DMS79 (cell line): ENCODE measurements at regions not wholly inside any gene's neighbourhood (a gene's known extent, or its start where the extent isn't known, plus 50 kb on each side); places are given as distances from the start of the nearest gene placed in this dataset.
A peak's percentile ranks its signal among the peaks of the same experiment; 100 is the strongest.

Experiments
- DNase-seq: peaks from one replicate; lab custom pipeline; 2025; lab: John Stamatoyannopoulos, UW

DNA sequence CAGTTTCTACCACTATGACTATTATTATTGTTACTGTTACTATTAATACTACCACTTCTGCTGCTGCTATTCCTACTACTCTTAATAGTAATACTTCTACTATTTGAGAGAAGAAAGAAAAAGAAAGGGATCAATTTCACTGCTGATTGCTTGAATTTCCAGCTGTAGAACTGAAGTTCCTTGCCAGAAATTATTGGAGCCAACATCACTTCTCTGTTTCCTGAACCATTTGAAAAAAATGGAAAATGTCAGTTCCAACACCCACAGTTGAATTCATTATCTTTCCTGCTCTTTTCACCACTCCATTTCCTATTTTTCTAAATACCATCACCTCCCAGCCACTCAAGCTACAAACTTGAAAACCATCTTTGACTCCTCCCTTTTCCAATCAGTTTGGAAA lies 54.1 kb upstream of the PIK3C2G start:
- no peak for DNase-seq

DNA sequence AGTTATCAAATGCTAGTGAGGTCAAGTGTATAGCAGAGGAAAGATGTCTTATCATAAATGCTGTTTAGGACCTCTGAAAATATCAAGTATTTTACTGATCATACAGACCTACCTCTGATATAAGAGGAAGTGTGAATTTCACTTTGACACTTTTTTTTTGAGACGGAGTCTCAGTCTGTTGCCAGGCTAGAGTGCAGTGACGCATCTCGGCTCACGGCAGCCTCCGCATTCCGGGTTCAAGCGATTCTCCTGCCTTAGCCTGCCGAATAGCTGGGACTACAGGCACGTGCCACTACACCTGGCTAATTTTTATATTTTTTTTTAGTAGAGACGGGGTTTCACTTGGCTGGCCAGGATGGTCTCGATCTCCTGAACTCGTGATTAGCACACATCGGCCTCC lies 55.1 kb upstream of the PIK3C2G start:
- no peak for DNase-seq

DNA sequence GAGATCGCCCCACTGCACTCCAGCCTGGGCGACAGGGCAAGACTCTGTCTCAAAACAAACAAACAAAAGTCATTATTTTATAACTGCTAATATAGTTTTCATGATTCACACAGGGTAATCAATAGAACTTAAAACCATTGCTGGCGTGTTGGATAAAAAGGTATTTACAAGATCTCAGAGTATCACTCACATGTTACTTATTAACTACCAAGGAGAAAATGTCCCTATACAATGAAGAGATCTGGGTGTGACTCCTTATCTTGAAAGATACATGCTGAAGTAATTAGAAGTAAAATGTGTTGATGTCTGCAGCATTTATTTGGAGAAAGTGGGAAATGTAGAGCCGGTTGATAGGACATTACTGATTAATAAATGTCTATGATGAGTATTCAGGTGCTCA lies 57.3 kb upstream of the PIK3C2G start:
- DNase-seq, result no peak

DNA sequence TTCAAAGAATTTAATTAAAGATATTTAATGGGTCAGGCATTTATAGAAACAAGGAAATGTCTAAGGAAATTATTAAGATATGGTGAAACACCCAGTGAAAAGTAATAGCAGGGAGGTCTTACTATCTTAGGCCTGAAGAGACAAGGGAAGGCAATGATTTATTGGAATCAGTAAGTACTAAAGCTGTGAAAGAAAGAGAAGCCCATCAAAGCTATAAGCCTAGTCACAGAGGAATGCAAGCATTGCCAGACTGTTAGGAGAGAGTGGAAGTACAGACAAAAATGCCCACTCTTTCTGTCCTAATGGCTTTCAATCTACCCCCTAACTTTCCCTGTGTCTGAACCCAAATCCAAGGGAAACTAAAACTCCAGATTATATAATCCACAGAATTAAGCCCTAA lies 69.2 kb upstream of the PIK3C2G start:
- no peak for DNase-seq

DNA sequence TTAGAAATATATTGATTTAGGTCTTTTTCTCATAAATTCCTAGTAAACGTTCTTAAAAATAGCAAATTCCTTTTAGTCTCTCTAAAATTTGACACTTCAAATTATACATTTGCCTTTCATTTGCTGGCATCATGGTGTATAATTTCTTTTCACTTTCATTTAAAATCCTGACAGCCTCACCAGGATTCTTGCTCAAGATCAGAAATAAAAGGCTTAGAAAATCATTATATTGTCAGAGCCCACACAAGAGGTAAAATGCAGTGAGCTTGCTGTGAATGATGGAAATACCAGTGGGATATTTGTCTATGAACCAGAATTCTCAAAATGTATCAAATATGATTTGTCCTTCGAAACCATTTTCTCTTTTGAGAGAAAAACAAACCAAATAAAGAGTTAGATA lies 78.2 kb upstream of the PIK3C2G start:
- DNase-seq, result no peak

DNA sequence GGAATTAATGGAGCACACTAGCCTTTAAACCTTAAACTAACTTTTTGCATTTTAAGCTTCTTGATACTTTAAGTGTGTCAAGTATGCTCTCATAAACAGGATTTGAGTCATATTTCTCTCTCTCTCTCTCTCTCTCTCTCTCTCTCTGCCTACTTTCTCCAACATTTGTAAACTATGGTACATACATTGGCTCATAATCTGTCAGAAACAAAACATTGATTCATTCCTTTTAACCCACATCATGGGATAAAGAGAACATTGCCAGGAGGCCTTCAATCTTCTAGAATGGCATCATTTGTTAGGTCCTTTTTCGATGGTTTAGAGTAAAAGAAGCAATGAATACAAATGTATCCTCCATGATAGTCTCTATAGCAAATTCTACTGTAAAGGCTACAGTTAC lies 81.6 kb upstream of the RERGL start:
- no peak for DNase-seq

DNA sequence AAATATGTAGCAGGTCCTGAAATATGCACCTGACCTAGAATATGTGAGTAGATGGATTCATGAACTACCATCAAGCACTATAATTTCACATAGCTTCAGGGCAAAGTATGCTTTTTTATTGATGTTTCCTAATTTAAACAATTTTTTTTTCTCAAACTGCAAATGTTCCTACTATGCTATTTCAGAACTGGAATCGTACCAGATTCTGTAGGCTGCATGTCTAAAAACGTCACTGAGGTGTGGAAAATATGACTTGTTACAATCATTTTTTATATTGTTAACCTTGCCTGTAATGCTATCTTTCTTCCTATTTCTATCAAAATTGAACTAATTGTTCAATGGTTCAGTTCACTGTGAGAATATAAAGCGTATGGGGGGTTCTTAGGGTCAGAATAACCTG lies 78.0 kb upstream of the RERGL start:
- DNase-seq, result no peak

DNA sequence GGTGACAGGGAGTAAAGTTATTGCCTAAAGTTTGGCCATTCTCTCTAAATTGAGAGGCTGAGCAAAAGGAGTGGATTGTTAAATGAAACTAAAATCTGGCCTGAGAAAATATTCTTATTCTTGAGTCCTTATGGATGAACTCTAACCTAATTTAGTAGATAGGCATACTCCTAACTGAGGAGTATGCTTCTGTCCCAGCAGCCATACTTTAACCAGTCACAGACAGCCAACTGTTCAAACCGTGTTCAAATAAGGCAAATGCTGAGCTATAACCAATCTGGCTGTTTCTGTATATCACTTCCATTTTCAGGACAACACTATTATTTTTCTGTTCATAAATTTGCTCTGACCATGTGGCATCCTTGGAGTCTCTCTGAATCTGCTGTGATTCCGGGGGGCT lies 75.9 kb upstream of the RERGL start:
- DNase-seq, result no peak

DNA sequence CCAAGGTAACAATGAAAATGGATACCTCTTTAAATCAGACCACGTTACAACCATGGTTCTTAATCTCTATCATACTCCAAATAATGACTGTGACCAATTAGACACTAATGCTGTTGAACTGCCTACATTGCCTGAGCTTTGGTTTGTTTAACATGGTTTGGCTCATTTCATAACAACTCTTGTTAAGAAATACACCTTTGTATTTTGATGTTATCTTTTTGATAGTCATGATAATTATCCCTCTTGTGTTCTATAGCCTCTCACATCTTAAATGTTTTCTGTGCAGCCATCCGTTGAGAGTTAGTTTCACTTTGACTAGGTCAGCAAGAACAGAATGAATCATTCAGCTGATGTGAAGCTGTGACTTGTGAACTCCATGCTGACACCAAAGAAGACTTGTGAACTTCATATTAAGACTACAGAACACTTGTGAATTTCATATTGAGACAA lies 75.5 kb upstream of the RERGL start:
- DNase-seq, result peak; percentile 95

DNA sequence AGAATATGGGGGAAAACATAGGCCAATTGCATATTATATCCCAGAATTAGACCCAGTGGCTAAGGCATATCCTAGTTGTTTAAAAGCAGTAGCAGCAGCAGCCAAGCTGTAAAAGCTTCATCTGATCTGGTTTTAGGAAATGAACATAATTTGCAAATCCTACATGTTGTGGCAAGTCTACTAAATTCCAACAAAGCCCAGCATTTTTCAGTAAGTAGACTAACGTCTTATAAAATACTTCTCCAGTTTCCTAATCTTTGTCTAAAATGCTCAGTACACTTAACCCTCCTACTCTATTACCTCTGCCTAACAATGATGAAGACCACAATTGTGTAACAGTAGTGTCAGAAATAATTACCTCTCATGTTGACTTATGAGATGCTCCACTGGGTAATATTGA lies 70.9 kb upstream of the RERGL start:
- DNase-seq, result no peak

DNA sequence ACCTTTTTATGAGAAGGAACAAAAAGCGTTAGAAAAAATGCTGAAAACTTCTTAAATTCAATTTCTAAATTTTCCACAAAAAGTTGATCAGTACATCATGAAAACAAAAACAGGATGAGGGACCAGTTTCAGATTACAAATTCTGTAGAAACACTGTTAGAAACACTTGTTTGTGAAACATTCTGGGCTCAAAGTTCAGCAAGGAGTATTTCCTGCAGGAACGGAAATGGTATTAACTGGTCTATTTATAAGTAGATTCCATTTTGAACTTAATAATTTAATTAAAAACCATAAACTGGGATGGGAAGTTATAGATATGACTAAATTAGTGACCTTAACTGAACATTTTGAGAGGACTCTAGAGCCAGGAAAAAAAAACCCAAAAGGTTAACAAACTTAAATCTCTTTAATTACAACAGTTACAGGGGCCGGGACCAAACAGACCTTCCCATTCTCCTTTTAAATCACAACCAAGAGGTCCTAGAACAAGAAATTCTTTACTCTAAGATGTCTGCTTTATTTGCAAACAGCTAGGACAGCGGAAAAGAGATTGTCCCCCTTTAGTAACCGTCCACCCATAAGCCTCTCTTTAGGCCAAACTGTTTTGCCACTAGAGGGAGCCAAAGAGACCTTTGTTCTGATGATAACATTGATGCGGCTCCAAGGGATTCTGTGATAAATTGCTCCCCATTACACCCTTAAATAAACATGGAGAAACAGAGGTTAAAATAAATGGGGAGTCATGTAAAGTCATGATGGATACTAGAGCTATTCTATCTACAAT lies 69.0 kb upstream of the RERGL start:
- DNase-seq, result no peak

DNA sequence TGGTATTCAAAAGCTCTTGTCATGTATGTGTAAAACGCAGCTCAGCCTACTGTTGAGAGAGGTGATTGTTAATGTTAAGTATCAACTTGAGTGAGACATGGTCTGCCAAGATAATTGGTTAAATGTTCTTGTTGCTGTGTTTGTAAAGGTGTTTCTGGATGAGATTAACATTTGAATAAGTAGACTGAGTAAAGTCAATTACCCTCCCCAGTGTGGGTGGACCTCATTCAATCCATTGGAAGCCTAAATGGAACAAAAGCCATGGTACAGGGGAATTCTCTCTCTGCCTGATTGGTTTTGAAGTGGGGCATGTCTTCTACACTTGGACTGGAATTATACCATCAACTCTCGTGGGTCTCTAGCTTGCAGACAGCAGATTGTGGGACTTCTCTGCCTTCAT lies 63.8 kb upstream of the RERGL start:
- peak; percentile 97 for DNase-seq

DNA sequence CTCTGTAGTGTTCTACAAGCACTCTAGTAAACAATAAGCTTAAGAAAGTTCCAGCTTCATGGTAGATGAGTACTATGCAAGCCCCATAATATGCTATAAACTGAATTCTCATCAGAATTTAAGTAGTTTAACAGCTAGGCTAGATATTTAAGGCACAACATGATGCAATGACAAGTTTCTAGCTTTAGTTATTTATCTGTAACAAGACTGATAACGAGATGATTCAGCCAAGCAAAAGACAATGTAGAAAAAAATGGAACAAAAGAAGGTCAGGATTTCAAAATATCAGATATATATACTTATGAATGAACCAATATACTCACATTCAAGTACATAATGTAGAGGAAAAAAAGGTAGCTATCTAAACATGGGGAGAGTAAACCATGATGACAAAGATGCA lies 61.0 kb upstream of the RERGL start:
- no peak for DNase-seq

DNA sequence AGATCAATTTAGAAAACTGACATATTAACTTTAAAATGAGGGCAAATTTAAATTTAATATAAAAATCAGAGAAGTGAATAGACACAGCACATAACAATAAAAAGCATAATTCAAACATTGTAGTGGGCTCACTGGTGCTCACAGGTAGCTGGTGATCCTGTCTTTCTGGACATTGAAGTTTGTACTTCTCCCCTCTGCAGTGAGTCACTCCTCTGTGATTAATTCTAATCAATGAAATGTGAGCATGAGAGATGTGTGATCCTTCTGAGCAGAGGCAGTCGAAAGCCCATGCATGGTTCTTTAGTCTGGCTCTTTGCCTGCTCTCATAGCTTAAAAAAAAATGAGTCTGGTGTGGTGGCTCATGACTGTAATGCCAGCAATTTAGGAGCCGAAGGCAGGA lies 59.0 kb upstream of the RERGL start:
- DNase-seq, result no peak

DNA sequence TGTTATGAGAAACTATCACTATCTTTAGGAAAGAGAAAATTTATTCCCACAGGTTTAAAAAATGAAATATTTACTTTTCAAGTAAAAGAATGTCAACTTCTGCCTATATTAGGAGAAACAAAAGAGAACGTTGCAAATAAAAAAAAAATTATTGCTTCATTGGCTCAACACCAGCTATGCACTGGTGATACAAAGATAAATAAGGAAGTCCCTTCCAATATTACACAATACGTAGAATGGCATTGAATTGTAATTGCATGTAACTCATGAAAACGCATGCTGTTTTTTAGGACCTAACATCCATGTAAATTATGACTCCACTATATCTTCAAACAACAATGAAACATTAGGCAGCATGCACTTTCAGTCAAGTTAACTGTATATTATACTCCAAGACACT lies 56.4 kb upstream of the RERGL start:
- DNase-seq, result no peak

DNA sequence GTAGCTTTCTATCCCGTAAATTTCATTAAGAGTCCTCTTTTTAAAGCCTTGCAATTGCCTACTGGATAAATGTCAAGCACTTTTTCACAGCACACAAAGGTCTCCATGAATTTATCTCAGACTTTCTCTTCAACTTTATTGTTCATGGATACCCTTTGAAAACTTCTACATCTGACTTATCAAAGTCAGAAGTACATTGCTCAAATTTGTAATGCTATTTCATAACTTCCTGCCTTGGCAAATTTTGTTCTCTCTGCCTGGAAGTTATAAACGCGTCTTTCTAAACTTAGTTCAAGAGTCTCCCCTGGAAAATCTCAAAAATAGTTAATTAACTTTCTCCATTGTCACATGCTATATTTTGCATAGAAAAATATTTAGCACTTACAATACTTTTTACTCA lies 55.9 kb upstream of the RERGL start:
- no peak for DNase-seq

DNA sequence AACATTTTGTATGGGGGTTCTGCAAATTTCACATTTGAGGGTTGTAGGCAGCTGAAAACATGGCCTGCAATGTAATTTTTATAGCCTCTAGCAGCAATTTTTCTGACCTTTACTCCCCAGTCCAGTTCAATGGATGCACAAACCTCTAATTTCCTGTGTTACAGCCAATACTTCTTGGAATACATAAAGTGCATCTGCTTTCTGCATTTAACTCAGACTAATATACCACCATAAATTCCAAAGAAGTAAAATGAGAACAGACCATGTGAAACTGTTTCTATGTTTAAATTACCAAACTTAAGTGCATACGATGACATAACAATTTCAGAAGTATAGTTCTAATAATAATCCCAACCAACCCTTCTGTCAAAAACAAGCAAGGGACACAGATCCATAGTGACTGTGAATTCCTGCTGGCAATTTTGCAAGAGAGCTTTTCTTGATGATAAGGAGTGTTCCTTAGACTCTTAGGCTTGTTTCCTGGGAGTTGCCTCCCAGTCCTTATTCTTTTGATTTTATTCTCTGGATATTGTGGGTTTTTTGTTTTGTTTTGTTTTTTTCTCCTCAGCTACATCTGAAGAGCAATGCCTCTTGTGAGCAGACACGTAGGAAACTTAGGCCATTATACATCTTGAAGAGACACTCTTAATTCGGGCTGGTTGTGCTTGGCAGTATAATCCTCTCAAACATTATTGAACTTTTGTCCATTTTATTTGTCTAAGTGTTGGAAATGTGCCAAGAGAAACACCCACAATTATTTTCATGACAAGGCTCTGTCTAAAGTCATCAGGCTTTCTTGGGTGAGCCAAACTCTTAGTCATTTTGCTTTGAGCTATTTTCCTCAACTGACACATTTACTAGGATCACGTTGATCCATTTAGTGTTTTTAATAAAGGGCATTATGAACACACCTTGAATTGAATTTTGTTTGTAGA lies 51.3 kb upstream of the RERGL start:
- peak; percentile 87 for DNase-seq

DNA sequence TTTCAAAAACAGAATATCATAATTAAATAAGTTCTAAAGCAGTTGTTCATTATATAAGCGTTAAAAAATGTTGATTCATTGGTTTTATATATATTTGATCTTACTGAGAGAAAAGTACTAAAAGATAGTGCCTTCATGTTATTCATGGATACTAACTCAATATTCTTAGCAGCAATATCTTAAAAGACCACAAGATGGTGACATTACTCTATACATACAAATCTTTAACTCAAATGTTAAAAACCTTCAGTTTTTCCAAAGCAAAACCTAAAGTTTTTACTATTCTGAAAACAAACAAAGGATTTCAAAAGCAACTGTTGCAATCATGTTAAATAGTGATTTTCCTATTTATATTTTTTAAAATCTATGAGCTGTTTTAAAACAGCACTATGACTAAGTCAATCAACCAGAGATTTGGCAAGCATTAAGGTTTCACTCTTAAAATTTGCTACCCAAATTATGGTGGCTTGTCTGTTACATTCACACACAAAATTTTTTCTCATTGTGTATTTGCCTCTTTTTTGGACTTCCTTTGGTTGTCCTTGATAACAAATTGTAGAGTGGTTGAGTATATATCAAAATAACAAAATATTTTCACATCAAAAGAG lies 50.1 kb upstream of the RERGL start:
- DNase-seq, result peak; percentile 6
